Activated T-helper 2 cell treated with anti-CD3 and anti-CD28 coated beads, Interferon-gamma antibody, Interleukin-2, Interleukin-4, amounts not matched to agents 10 μg/mL and 5 μg/mL and 100 μg/mL, durations not matched to agents 14 hours and 24 hours and 36 hours (primary cell): ENCODE measurements at regions not wholly inside any gene's neighbourhood (a gene's known extent, or its start where the extent isn't known, plus 50 kb on each side); places are given as distances from the start of the nearest gene placed in this dataset.

Experiments used
- DNase-seq: peaks from one replicate; pipeline ENCODE4 v3.0.0; 2021; ENCODE audit warnings: low spot score
- H3K27ac Mint-ChIP-seq: one replicate; pipeline ENCODE4 v1.8.0; 2021; ENCODE audit warnings: mixed read lengths
- H3K27me3 Mint-ChIP-seq: one replicate; pipeline ENCODE4 v1.8.0; 2021; ENCODE audit warnings: low read depth, mixed read lengths
- H3K36me3 Mint-ChIP-seq: one replicate; pipeline ENCODE4 v1.8.0; 2021; ENCODE audit warnings: low read depth, mixed read lengths
- H3K4me1 Mint-ChIP-seq: one replicate; pipeline ENCODE4 v1.8.0; 2021; ENCODE audit warnings: low read depth, mixed read lengths
- H3K4me3 Mint-ChIP-seq: one replicate; pipeline ENCODE4 v1.8.0; 2021; ENCODE audit warnings: low read depth, mild to moderate bottlenecking, moderate library complexity, mixed read lengths
- H3K9me3 Mint-ChIP-seq: one replicate; pipeline ENCODE4 v1.8.0; 2021; ENCODE audit warnings: mixed read lengths
- intact Hi-C: fragments of 100-400 bp; cut with micrococcal nuclease; formaldehyde crosslinking; loops from one replicate; pipeline ENCODE4 v1.15.1; 2023

GRCh38 chr2:204264621-204265140 lies 280.6 kb upstream of the PARD3B start:
- Mint-ChIP-seq H3K27ac (no peak overlapping the region), H3K9me3 (no peaks in the 10 kb centered on the region), H3K27me3 (peaks cover 44% of the 10 kb centered on the region), H3K4me3 (no peak overlapping the region), H3K36me3 (no peaks in the 10 kb centered on the region), H3K4me1 (no peaks in the 10 kb centered on the region)
- intact Hi-C loops, result no loop called here
- DNase-seq, result no peak

- Mint-ChIP-seq H3K9me3 (peaks cover 6% of the 10 kb centered on the region), H3K4me1 (no peaks in the 10 kb centered on the region), H3K27ac (no peak overlapping the region), H3K4me3 (no peak overlapping the region), H3K36me3 (no peaks in the 10 kb centered on the region), H3K27me3 (peaks cover 38% of the 10 kb centered on the region)
- intact Hi-C loops, result no loop called here
- no peak for DNase-seq
Observed at GRCh38 chr2:204265681-204266181, 279.5 kb upstream of the PARD3B start.

DNA sequence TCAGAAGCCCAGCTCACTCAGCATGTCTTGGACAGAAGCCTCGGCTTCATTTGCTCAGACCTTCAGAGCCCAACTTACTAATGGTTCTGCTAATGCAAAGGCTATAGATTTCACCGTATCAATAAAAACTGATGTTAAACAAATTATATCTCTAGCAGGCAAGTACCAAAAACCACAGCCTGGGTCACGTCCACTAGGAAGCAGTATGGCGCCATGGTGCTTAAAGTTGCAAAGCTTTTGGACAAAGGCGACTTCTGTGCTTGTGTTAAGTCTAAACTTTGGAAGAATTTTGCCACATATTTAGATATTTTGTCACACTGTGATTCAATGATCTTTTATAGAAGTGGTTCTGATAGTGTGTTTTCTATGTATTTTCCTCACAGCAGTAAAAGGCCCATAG lies 276.8 kb upstream of the PARD3B start:
- no peak for DNase-seq
- no peaks in the 10 kb centered on the region for H3K4me1 Mint-ChIP-seq
- intact Hi-C loops, result no loop called here
- no peaks in the 10 kb centered on the region for H3K36me3 Mint-ChIP-seq
- no peak overlapping the region for H3K27ac Mint-ChIP-seq
- H3K27me3 Mint-ChIP-seq, result peaks cover 24% of the 10 kb centered on the region
- peaks cover 8% of the 10 kb centered on the region for H3K9me3 Mint-ChIP-seq
- no peak overlapping the region for H3K4me3 Mint-ChIP-seq

DNA sequence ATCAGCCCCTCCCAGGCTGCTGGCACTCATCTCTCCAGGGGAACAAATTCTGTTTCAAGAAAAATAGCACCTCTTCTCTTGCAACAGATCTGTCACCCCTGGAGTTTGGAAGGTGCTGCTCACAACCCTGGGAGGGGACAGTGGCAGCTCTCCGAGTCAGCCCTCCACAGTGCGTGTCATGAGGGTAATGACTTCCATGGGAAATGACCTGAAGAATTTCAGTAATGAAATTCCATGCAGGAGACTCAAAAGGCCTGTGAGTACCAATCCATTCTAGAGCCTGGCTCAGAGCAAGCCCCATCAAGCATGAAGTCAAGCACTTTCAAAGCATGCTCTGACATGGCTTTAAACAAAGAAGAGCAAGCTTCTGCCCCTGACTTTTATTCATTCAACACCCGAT lies 276.3 kb upstream of the PARD3B start:
- no peak overlapping the region for H3K4me3 Mint-ChIP-seq
- H3K27me3 Mint-ChIP-seq, result peaks cover 21% of the 10 kb centered on the region
- no peak overlapping the region for H3K27ac Mint-ChIP-seq
- H3K4me1 Mint-ChIP-seq, result no peaks in the 10 kb centered on the region
- intact Hi-C loops, result no loop called here
- peaks cover 8% of the 10 kb centered on the region for H3K9me3 Mint-ChIP-seq
- DNase-seq, result no peak
- H3K36me3 Mint-ChIP-seq, result no peaks in the 10 kb centered on the region

- intact Hi-C loops, result no loop called here
- H3K27ac Mint-ChIP-seq, result no peak overlapping the region
- H3K9me3 Mint-ChIP-seq, result peaks cover 8% of the 10 kb centered on the region
- no peaks in the 10 kb centered on the region for H3K4me1 Mint-ChIP-seq
- no peak for DNase-seq
- no peaks in the 10 kb centered on the region for H3K36me3 Mint-ChIP-seq
- peaks cover 11% of the 10 kb centered on the region for H3K27me3 Mint-ChIP-seq
- no peak overlapping the region for H3K4me3 Mint-ChIP-seq
Observed at GRCh38 chr2:204272089-204272488, 273.2 kb upstream of the PARD3B start.

DNA sequence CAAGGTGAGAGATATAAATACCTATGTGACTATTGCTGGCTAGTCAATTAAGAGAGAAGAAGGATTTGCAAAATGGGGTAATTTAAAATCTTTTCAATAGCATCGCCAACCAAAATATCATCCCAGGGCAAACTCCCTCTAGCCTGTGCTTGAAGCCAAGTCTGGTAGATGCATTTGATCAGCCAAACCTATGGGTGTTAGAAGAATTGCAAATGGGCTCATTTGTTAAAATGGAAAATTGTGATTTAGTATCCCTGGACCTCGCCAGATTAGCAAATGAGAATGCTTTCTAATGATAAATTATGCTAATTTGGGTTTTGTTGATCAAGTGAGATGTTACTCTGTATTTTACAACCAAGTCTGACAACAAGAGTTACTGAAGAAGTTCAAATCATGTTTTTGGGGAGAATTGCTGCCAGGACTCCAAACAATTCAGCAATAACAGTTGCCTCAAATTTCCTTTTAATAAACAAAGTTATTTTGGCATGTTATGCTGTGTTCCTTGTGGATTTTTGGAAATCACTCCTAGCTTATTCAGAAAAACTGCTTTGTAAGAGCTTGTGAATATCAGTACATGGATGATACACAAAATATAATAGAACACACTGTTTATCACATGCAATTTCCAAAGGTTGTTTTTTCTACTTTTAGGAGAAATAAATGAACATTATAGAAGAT lies 272.5 kb upstream of the PARD3B start:
- H3K27ac Mint-ChIP-seq, result no peak overlapping the region
- H3K4me3 Mint-ChIP-seq, result no peak overlapping the region
- H3K36me3 Mint-ChIP-seq, result no peaks in the 10 kb centered on the region
- H3K27me3 Mint-ChIP-seq, result peaks cover 16% of the 10 kb centered on the region
- DNase-seq, result no peak
- intact Hi-C loops, result no loop called here
- H3K4me1 Mint-ChIP-seq, result no peaks in the 10 kb centered on the region
- peaks cover 8% of the 10 kb centered on the region for H3K9me3 Mint-ChIP-seq

DNA sequence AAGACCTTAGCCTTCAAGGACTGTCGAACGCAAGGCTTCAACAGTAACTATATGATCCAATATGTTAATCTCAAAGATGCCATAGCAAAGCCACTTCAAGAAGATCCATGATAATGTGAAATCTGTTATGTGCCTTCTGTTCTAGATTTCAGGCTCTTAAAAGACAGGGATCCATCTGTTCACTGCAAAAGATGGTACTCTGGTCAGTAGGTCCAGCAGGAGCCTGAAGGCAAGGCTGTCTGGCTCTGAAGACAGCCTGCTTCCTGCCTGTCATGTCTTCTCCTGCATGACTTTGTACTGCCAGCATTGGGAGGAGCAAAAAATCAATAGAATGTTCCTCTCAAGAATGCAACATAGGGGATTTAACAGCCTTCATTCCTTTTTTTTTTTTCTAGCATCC lies 270.8 kb upstream of the PARD3B start:
- no peaks in the 10 kb centered on the region for H3K36me3 Mint-ChIP-seq
- H3K4me3 Mint-ChIP-seq, result no peak overlapping the region
- intact Hi-C loops, result no loop called here
- H3K27me3 Mint-ChIP-seq, result peaks cover 25% of the 10 kb centered on the region
- DNase-seq, result no peak
- H3K4me1 Mint-ChIP-seq, result no peaks in the 10 kb centered on the region
- H3K27ac Mint-ChIP-seq, result no peak overlapping the region
- H3K9me3 Mint-ChIP-seq, result peaks cover 8% of the 10 kb centered on the region

DNA sequence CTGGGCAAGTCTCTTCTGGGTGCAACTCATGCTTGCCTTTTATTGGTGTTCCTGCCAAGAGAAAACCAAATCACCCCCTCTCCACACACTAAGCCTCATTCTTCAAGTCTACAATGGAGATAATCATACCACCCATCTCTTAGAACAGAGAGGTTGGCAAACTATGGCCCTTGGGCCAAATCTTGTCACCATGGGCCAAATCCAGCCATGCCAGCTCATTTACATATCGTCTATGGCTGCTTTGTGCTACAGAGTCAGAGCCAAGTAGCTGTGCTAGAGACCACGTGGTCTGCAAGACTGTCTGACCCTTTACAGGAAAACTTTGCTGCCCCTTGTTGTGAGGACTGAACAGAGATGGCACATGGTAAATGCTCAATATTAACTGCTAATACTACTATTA lies 270.3 kb upstream of the PARD3B start:
- no peak for DNase-seq

GRCh38 chr2:204277226-204277625 lies 268.0 kb upstream of the PARD3B start:
- no peak overlapping the region for H3K4me3 Mint-ChIP-seq
- H3K27me3 Mint-ChIP-seq, result peaks cover 39% of the 10 kb centered on the region
- H3K27ac Mint-ChIP-seq, result no peak overlapping the region
- no peaks in the 10 kb centered on the region for H3K9me3 Mint-ChIP-seq
- H3K4me1 Mint-ChIP-seq, result no peaks in the 10 kb centered on the region
- DNase-seq, result no peak
- intact Hi-C loops, result no loop called here
- no peaks in the 10 kb centered on the region for H3K36me3 Mint-ChIP-seq

More for the DNA sequence above, 270.3 kb upstream of the PARD3B start:
- H3K9me3 Mint-ChIP-seq, result peaks cover 8% of the 10 kb centered on the region
- no peak overlapping the region for H3K4me3 Mint-ChIP-seq
- intact Hi-C loops, result no loop called here
- no peaks in the 10 kb centered on the region for H3K36me3 Mint-ChIP-seq
- peaks cover 28% of the 10 kb centered on the region for H3K27me3 Mint-ChIP-seq
- no peaks in the 10 kb centered on the region for H3K4me1 Mint-ChIP-seq
- H3K27ac Mint-ChIP-seq, result no peak overlapping the region

DNA sequence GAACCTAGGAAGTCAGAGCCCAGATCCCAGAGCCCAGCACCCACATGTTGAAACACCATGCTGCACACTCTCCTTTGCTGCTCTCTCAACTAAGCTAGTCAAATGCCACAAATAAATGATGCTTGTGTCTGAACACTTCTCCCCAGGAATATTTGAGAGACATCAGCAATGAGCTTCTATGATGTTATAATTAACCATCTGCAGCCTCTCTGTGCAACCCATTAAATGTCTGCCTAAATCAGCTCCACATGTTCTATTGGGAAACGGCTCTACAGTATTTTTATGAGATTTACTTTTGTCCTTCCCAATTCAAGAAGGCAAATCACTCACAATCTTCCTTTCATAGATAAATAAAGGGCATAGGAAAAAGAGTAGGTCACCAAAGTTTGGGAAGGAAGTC lies 266.8 kb upstream of the PARD3B start:
- H3K36me3 Mint-ChIP-seq, result no peaks in the 10 kb centered on the region
- intact Hi-C loops, result no loop called here
- peaks cover 43% of the 10 kb centered on the region for H3K27me3 Mint-ChIP-seq
- H3K9me3 Mint-ChIP-seq, result no peaks in the 10 kb centered on the region
- no peak overlapping the region for H3K4me3 Mint-ChIP-seq
- no peak for DNase-seq
- no peaks in the 10 kb centered on the region for H3K4me1 Mint-ChIP-seq
- H3K27ac Mint-ChIP-seq, result no peak overlapping the region

DNA sequence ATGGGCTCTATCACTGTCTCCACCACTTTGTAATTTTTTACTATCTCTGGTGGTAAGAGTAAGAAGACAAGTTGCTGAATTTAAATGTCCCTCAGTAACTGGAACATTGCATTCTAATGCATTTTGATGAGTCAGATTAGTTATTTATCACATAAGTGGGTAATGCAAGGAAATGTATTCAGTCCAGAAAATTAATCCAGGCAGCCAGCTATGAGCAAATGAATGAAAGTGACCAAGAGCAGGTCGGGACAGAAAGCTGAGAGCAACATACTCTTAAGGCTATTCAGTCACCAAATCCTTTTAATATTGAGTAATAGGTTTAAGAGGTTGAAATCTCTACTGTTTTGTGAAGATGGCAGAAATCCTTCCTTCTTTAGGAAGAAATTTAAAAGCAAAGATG lies 265.5 kb upstream of the PARD3B start:
- no peak for DNase-seq
- Mint-ChIP-seq H3K27ac (no peak overlapping the region), H3K4me3 (no peak overlapping the region), H3K9me3 (no peaks in the 10 kb centered on the region), H3K27me3 (peaks cover 46% of the 10 kb centered on the region), H3K4me1 (no peaks in the 10 kb centered on the region), H3K36me3 (no peaks in the 10 kb centered on the region)
- intact Hi-C loops, result no loop called here

DNA sequence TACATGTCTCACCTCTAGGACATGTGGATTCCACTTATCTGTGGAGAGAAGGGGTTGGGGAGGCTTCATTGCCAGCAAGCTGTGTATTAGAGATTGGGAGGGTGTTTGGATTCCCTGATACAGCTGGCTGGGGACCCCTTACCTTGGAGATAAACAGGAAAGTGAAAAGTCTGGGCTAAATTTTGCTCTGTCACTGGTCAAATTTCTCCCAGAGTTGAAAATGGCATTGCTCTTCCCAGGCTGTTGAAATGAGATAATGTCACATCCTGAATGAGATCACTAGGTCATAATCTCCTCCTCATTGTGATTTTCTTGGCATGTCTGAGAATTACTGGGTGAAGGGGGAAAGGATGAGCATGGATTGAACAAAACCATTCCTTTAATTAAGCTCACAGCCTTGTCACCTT lies 265.0 kb upstream of the PARD3B start:
- no peak for DNase-seq
- intact Hi-C loops, result no loop called here
- H3K27ac Mint-ChIP-seq, result no peak overlapping the region
- no peaks in the 10 kb centered on the region for H3K36me3 Mint-ChIP-seq
- H3K9me3 Mint-ChIP-seq, result no peaks in the 10 kb centered on the region
- H3K4me3 Mint-ChIP-seq, result no peak overlapping the region
- H3K4me1 Mint-ChIP-seq, result no peaks in the 10 kb centered on the region
- peaks cover 43% of the 10 kb centered on the region for H3K27me3 Mint-ChIP-seq

GRCh38 chr2:204282081-204282480 lies 263.2 kb upstream of the PARD3B start:
- Mint-ChIP-seq H3K27ac (no peak overlapping the region), H3K27me3 (peaks cover 37% of the 10 kb centered on the region), H3K36me3 (no peaks in the 10 kb centered on the region), H3K9me3 (no peaks in the 10 kb centered on the region), H3K4me3 (no peak overlapping the region), H3K4me1 (no peaks in the 10 kb centered on the region)
- no peak for DNase-seq
- intact Hi-C loops, result no loop called here
